Erythroblast (primary cell): ENCODE measurements at regions not wholly inside any gene's neighbourhood (a gene's known extent, or its start where the extent isn't known, plus 50 kb on each side); places are given as distances from the start of the nearest gene placed in this dataset.

ENCODE experiments used
- DNase-seq, 2 experiments: peaks; one replicate each; lab custom pipeline; 2025; lab: John Stamatoyannopoulos, UW
- GATA1 ChIP-seq: IDR thresholded peaks from 2 replicates; pipeline ENCODE4 v1.6.1; 2011; ENCODE audit warnings: low read depth, mild to moderate bottlenecking, control low read depth, low read length, moderate library complexity
- POLR2A ChIP-seq: IDR thresholded peaks from 2 replicates; pipeline ENCODE4 v1.6.1; 2011; ENCODE audit warnings: mild to moderate bottlenecking, low read length

DNA sequence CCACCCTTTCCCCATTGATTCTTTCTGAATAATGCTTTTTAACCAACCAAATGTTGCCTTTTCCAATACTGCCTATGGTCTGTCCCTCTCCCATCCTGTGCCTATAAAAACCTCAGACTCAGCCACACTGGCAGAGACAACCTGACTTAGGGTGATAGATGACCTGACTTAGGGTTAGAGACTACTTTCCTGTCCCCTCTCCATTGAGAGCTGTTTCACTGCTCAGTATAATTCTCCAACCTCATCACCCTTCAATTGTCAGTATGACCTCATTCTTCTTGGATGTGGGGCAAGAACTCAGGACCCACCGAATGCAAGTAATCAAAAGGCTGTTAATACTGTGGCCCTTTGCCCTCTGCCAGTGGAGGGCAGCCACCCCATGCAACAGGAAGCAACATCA lies 182.3 kb upstream of the STK17B start:
- no peak for TF ChIP-seq POLR2A
- TF ChIP-seq GATA1 = no peak
- no peak for DNase-seq

GRCh38 chr2:196354186-196354585 lies 182.8 kb upstream of the STK17B start:
- no peak for DNase-seq
- TF ChIP-seq POLR2A (no peak), GATA1 (no peak)

DNA sequence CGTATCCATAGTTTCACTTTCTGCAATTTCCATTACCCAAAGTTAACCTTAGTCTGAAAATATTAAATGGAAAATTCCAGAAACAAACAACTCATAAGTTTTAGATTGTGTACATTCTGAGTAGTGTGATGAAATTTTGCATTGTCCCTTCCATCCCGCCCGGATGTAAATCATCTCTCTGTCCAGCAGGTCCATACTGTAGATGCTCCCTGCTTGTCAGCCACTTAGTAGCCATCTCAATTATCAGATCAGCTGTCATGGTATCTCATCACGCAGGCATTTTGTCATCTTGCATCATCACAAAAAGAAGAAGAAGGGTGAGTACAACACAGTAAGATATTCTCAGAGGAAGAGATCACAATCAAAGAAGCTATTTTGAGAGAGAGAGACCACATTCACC lies 185.0 kb upstream of the STK17B start:
- no peak for TF ChIP-seq GATA1
- no peak for TF ChIP-seq POLR2A
- DNase-seq = peak in 1 of 2 experiments; percentile 2

DNA sequence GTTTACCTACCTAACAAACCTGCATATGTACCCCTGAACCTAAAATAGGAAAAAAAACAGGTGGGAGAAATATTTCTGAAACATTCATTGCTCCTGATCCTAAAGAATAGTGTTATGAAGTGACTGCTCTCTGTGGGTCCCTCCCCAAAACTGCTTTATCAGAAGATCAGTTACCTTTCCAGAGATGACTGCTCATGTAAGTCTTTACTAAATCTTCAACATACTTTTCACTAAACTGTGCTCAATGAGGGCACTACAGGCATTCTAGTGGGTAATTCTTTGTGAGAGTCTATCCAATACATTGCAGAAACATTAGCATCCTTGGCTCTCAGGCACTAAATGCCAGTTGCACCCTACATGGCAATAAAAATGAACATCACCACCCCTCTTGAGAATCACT lies 189.3 kb upstream of the STK17B start:
- TF ChIP-seq GATA1 (no peak), POLR2A (no peak)
- DNase-seq = no peak

GRCh38 chr2:196361606-196362326 lies 190.4 kb upstream of the STK17B start:
- TF ChIP-seq GATA1 = no peak
- no peak for TF ChIP-seq POLR2A
- DNase-seq = no peak

DNA sequence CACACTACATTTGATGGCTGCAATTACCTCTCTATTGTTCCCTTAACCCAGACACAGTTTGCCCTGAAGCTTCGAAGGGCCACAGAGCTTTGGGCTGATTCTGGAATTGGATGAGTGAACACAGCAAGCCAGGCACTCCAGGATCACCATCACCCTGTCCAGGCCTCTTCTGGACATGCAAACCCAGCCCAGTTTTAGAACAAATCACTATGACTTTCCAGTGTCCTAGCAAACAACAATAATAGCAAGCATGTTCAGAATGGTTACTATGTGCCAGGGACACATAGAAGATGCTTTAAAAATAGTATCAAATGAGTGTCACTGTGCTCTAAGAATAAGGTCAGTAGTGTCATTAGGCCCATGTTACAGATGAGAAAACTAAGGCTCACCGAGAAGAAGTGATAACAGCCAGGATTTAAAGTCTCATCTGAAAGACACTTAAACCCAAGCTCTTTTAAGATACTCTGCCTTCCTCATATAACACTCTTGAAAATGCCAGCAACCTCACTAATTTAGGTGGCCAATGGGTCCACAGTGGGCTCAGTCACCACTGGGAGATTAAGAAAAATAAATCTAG lies 191.7 kb upstream of the STK17B start:
- TF ChIP-seq POLR2A (no peak), GATA1 (no peak)
- DNase-seq = no peak

DNA sequence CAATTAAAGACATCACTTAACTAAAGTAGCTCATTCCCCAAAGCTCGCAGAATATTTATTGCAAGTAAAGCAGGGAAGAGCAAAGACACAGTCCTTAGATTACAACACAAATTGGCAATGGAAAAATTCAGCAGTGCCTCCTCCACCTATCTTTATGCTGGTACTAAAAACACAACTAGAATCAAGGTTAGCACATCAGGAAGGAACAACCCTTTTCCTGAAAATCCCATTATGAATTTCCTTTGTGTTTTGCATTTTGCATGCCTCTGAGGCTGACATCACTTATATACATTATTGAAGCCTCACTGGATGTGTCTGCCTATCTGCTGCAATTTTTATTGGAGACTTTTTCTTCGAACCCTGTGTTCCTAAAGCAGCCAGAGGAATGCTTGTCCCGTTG lies 193.8 kb upstream of the STK17B start:
- no peak for DNase-seq
- TF ChIP-seq POLR2A = no peak
- TF ChIP-seq GATA1 = no peak

- TF ChIP-seq GATA1 = no peak
- TF ChIP-seq POLR2A = no peak
- DNase-seq = peak; percentile 9 to 17
These were observed 194.5 kb upstream of the STK17B start for GRCh38 chr2:196365923-196366322.

DNA sequence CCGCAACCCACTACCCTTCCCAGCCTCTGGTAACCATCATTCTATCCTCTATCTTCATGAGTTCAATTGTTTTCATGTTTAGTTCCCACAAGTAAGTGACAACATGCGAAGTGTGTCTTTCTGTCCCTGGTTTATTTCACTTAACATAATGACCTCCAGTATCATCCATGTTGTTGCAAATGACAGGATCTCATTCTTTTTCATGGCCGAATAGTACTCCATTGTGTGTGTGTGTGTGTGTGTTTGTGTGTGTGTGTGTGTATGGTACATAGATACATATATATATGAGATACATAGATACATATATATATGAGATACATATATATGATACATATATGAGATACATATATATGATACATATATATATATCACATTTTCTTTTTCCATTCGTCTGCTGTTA lies 196.3 kb upstream of the STK17B start:
- TF ChIP-seq POLR2A = no peak
- no peak for TF ChIP-seq GATA1
- no peak for DNase-seq

DNA sequence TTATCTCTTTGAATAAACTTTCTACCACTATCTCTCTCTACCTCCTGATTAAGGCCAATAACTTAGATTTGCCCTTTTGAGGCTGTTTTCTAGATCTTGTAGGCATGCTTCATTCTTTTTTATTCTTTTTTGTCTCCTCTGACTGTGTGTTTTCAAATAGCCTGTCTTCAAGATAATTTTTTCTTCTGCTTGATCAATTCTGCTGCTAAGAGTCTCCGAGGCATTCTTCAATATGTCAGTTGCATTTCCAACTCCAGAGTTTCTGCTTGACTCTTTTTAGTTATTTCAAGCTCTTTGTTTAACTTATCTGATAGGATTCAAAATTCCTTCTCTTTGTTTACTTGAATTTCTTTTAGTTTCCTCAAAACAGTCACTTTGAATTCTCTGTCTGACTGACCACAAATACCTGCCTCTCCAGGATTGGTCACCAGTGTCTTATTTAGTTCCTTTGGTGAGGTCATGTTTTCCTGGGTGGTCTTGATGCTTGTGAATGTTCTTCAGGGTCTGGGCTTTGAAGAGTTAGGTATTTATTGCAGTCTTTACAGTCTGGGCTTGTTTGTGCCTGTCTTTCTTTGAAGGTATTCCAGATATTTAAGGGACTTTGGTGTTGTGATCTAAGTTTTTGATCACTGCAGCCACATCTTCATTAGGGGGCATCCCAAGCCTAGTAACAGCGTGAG lies 197.3 kb upstream of the STK17B start:
- TF ChIP-seq GATA1 = no peak
- no peak for TF ChIP-seq POLR2A
- no peak for DNase-seq

GRCh38 chr2:196369967-196370366 lies 198.6 kb upstream of the STK17B start:
- TF ChIP-seq POLR2A = no peak
- no peak for TF ChIP-seq GATA1
- no peak for DNase-seq

- TF ChIP-seq POLR2A (no peak), GATA1 (no peak)
- no peak for DNase-seq
These were observed 199.0 kb upstream of the STK17B start for GRCh38 chr2:196370381-196370780.

GRCh38 chr2:196372276-196372809 lies 201.0 kb upstream of the STK17B start:
- no peak for DNase-seq

More at GRCh38 chr2:196372276-196372809, 201.0 kb upstream of the STK17B start:
- TF ChIP-seq GATA1 = no peak
- no peak for TF ChIP-seq POLR2A
